Pons (tissue), 1 donor: ENCODE measurements at regions not wholly inside any gene's neighbourhood (a gene's known extent, or its start where the extent isn't known, plus 50 kb on each side); places are given as distances from the start of the nearest gene placed in this dataset.
"Not testable (repeated sequence)": the region's sequence is repeated elsewhere in the genome, so short reads cannot be mapped to it uniquely, and the experiment has no call there.

Experiments
- DNase-seq: peaks from one replicate; pipeline ENCODE4 v3.0.0-alpha.2; 2016; ENCODE audit warnings: low spot score

GRCh38 chr17:27209316-27209715 is 84.6 kb upstream of the WSB1 start:
- DNase-seq: no peak

DNA sequence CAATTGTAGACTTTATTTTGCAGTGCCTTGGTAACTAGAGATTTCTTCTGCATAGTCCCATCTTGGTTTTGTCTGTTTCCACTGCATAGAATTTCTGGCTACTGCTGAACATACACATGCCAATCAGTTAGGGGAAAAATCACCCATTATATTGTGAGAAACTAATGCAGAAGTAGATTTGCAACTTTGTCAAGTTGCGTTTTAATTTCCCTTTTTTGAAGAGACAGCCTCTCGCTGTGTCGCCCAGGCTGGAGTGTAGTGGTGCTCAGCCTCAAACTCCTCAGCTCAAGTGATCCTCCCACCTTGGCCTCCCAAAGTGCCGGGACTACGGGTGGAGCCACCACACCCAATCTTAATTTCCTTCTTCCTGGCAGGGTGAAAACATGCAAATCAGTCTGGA is 83.1 kb upstream of the WSB1 start:
- not testable (repeated sequence) for DNase-seq

DNA sequence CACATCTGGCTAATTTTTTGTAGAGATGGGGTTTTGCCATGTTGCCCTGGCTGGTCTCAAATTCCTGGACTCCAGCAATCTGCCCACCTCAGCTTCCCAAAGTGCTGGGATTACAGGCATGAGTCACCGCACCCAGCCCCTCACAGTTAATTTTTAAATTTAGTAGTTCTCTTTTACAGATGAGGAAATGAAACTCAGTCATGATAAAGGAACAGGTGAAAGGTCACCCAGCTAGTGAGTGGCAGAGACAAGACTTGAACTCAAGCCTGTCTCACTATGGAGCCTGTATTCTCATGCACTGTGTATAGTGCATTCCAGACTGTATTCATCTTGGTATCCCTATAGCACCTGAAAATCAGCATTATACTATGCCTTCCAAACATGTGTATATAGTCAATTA is 77.1 kb upstream of the WSB1 start:
- peak; percentile 26 for DNase-seq

DNA sequence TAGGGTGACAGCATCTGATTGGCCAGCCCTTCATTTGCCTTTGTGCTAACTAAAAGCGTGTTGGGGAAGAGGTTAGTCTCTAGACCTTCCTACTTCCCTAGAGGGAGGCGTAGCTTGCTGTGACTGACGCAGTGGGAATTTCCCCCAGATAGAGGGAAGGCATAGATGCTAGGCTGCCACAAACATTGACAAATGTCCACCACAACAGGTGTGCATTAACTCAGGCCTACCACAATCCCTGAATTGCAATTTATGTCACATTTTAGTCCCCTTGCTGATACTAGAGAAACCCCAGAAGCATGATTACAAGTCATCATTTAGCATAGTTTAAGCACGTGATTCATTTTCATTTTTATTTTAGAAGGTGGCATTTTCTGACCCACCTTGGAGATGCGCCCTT is 76.3 kb upstream of the WSB1 start:
- DNase-seq: peak; percentile 59

GRCh38 chr17:27218041-27218440 is 75.9 kb upstream of the WSB1 start:
- DNase-seq: no peak

DNA sequence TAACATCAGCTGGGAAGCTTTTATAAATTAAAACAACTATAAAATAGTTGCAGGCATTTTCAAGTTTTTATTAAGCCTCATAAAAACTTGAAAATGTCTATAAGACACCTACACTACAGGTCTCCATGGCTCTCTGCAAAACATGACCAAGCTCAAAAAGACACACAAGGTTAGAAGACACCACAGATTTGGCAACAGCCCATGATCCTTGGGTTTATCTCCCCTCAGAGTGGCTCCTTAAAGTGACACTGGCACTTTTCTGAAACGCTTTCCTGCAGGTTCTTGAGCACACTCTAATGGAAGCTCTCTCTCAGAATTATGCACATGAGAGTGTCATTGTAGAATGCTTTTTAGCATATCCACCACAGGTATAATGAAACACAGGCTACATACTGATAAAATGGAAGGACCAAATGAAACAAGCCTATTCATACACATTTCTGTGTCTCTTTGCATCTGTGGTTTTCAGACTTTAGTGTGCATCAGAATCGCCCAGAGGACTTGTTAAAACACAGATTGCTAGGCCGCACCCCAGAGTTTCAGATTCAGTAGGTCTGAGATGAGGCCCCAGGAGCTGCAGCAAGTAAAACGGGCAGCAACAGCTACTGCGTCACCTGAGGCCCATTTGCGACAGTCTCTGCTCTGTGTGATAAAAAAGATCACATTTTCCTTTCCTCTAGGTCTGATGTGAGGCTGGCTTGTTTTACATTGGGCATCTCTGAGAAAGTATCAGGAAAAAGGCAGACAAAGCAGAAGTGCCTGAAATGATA is 75.0 kb upstream of the WSB1 start:
- DNase-seq: no peak

DNA sequence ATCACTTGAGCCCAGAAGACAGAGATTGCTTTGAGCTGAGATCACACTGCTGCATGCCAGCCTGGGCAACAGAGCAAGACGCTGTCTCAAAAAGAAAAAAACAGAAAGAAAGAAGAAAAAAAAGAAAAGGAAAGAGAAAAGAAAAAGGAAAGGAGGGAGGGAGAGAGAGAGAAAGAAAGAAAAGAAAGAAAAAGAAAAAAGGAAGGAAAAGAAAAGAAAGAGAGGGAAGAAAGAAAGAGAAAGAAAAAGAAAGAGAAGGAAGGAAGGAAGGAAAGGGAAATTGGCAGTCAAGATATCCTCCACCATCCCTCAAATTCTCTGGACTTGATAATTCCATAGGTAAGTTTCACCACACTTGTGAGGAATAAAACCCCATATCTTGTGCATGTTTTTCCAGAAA is 71.4 kb upstream of the WSB1 start:
- no peak for DNase-seq

GRCh38 chr17:27224526-27225315 is 69.2 kb upstream of the WSB1 start:
- DNase-seq: no peak

- no peak for DNase-seq
Measured at GRCh38 chr17:27226611-27227230, 67.2 kb upstream of the WSB1 start.

DNA sequence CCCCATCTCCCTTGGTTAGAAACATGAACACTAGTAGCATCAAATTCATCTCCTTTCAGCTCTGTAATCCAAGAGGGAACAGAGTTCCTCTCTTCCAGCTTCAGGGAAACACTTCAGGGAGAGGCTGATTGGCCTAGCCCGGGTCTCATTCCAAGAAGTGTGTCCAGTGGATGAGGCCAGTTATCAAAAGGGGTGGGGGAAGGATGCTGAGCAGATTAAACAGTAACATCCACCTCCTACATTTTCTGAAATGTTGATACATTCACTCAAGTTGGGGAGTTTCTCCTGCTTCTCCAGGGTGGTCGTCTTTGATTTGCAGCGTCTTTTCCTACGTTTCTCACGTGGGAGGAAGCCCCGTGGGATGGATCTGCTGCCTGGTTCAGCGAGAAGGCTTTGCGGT is 62.9 kb upstream of the WSB1 start:
- DNase-seq: no peak

GRCh38 chr17:27232328-27232727 is 61.6 kb upstream of the WSB1 start:
- DNase-seq: no peak

DNA sequence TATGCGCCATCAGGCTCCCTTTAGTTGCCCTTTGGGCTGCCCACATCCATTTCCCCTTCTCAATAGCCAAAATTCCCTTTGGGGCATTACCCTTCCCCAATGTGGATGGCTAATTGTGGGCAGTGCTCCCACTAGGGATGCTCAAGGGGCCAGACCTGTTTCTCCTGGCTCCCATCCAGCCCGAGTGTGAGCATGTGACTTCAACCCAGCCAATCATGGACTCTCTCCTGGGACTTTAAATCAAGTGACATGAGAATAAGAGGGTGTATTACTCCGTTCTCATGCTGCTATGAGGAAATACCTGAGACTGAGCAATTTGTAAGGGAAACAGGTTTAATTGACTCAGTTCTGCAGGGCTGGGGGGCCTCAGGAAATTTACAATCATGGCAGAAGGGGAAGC is 60.9 kb upstream of the WSB1 start:
- DNase-seq: no peak

- DNase-seq: no peak
Measured at GRCh38 chr17:27233776-27234175, 60.1 kb upstream of the WSB1 start.

DNA sequence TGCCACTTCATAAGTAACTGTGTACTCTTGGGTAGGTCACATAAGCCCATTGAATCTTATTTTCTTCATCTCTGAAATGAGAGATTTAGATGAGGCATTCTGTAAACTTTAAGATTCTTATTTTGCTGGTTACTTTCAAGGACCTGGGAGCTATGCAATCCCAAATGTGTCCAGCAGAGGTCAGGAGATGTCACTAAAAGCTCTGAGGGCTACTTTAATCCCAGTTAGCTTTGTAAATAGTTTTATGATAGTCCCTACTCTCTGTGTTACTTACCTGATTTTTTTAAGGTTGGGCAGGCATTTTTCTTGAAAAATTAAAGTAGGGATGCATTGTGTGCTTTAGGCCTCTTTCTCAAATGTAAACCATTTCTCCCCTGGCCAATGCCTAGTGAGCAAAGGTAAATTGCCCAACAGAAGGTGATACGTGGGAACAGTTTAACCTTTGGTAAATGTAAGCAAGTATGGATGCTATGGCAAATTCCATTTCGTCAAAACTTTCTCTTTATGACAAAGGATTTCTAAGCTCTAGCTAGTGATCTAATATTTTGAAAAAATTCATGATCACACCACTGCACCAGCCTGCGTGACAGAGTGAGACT is 57.1 kb upstream of the WSB1 start:
- DNase-seq: peak; percentile 91

GRCh38 chr17:27237890-27238289 is 56.0 kb upstream of the WSB1 start:
- no peak for DNase-seq

GRCh38 chr17:27239046-27239445 is 54.9 kb upstream of the WSB1 start:
- DNase-seq: peak; percentile 79

DNA sequence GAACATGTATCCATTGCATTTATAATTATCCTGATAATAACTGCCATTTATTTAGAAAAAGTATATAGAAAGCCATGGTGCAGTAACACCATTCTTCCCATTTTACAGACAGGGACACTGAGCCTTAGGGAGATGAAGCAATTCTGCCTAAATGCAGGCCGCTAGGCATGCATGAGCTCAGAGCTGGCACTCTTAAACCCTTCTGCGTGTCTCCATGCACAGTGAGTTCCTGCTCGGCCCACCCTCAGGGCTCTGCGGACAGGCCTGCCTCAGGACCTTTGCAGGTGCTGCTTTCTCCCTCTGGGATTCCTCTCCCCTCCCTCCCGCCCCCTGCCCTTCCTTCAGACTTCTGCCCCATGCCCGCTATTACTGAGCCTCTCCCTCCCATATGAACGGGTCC is 54.3 kb upstream of the WSB1 start:
- no peak for DNase-seq

DNA sequence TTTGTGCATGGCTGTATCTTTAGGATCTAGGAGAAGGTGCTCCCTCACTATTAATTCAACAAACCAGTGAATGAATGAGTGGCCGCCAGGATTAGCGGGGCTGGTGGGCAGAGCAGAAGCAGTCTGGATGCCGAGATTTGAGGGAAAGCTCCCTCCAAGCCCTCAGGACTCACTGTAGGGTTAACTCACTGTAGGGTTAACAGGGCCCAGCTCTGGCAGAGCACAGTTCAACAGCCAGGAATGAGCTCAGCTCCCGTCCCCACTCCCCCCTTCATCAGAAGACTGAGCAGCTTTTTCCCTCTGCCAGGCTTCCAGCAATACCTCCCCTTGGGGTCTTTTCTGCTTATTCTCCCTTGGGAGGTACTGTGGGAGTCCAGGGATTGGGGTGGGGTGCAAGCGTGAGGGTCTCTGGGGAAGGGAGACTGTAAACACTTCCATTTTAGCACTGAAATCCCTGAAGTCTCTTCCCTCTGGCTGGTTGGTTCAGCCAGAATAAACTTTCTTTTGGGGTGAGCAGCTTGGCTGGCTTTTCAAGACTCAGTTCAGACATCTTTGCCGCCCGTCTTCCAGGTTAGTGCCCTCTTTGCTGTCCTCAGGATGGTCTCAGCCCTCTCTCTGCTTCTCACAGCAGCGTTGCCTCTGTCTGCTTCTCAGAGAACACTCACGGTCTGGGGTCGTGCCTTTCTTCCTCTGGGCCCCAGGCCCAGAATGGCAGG is 53.7 kb upstream of the WSB1 start:
- no peak for DNase-seq

- no peak for DNase-seq
Measured at GRCh38 chr17:27240802-27241155, 53.1 kb upstream of the WSB1 start.

GRCh38 chr17:27241346-27241946 is 52.5 kb upstream of the WSB1 start:
- DNase-seq: peak; percentile 33

- DNase-seq: no peak
Measured at GRCh38 chr17:27242951-27243350, 51.0 kb upstream of the WSB1 start.

DNA sequence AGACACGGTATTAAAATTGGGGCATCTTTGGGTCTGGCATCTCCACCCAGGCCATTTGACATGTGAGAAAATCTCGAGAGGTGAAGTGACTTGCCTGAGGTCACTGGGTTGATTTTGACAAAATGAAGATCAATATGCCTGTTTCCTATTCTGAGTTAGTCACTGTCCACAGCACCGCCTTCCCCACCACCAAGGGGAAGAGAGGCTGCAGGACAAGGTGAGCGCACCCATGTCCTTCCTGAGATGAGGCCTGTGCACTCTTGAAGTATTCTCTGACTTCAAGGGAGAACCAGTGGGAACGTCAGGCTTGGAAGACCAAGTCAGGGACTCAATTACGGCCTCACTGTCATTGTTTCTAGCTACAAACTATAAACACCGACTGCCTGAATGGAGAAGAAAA is 49.9 kb upstream of the WSB1 start:
- DNase-seq: no peak
